ENCODE measurements at regions not wholly inside any gene's neighbourhood (a gene's known extent, or its start where the extent isn't known, plus 50 kb on each side); places are given as distances from the start of the nearest gene placed in this dataset.

- TF ChIP-seq CTCF (IDR thresholded peaks at IDR 0.05), result no peak
- no peak for TF ChIP-seq TCF7L2 (IDR thresholded peaks at IDR 0.05; ENCODE audit: low read depth, low read length)
- TF ChIP-seq REST (IDR thresholded peaks at IDR 0.05; ENCODE audit: insufficient read depth in 1 of 2, low read depth in 2 of 2, low read length in 1 of 2), result no peak
These were observed 1879.9 kb downstream of the TP53TG3F start for GRCh38 chr16:35339337-35339736.

All from Panc1 (cell line).